Progenitor cell of endocrine pancreas (in vitro differentiated cells): ENCODE measurements at regions not wholly inside any gene's neighbourhood (a gene's known extent, or its start where the extent isn't known, plus 50 kb on each side); places are given as distances from the start of the nearest gene placed in this dataset.

ENCODE experiments used
- DNase-seq: peaks from one replicate; pipeline ENCODE4 v3.0.0; 2021; ENCODE audit warnings: low spot score; ENCODE audit not compliant: unreplicated experiment
- H3K27ac Mint-ChIP-seq: 2 replicates; pipeline ENCODE4 v1.8.0; 2021; ENCODE audit warnings: mild to moderate bottlenecking, moderate library complexity, mixed read lengths
- H3K27me3 Mint-ChIP-seq: 2 replicates; pipeline ENCODE4 v1.8.0; 2021; ENCODE audit warnings: mixed read lengths
- H3K36me3 Mint-ChIP-seq: 2 replicates; pipeline ENCODE4 v1.8.0; 2022; ENCODE audit warnings: mixed read lengths; ENCODE audit not compliant: insufficient read depth
- H3K4me1 Mint-ChIP-seq: 2 replicates; pipeline ENCODE4 v1.8.0; 2021; ENCODE audit warnings: low read depth, mixed read lengths
- H3K4me3 Mint-ChIP-seq: 2 replicates; pipeline ENCODE4 v1.8.0; 2021; ENCODE audit warnings: low read depth, mild to moderate bottlenecking, moderate library complexity, mixed read lengths
- H3K9me3 Mint-ChIP-seq: 2 replicates; pipeline ENCODE4 v1.8.0; 2021; ENCODE audit warnings: low read depth, mixed read lengths
- TF ChIP-seq, protein P1 (sequence below): fragments of 200-600 bp; sonication (generic); IDR thresholded peaks from one replicate; pipeline ENCODE4 v1.5.0; 2021; ENCODE audit warnings: antibody characterized with exemption, mild to moderate bottlenecking; ENCODE audit not compliant: unreplicated experiment

DNA sequence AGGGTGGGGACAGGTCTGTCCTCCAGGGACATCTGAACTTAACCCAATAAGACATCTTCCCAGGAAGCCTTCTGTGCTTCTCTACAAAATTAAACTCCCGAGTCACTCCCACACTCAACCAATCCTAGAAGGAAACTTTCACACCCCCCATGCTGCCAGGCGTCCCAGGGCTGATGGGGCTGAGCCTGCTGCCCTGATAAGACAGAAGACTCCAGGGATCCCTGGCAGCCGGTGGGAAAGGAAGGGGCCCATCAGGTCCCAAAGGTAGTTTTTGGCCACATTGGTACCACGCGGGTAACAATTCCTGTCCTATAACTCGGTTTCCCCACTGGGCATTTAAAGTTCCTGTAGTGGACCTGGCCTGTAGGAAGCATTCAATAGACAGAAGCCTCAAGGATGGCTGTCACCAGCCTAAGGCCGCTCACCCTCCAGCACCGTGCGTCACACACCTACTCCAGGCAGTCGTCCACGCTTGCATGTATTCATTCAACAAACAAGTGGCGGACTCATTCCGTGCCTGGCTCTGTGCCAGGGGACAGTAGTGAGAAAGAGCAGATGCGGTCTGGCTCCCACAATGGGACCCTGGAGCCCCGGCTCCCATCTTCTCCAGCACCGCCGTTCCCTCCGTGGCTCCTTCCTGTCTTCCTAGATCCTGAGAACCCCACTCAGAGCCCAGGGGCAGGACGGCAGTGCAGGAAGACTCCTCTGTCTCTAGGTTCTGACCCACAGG is 465.2 kb downstream of the NPHP4 start:
- no peaks in the 10 kb centered on the region for H3K36me3 Mint-ChIP-seq
- H3K9me3 Mint-ChIP-seq: peaks cover 3% of the 10 kb centered on the region
- no peaks in the 10 kb centered on the region for H3K27me3 Mint-ChIP-seq
- DNase-seq: no peak
- no peak overlapping the region for H3K27ac Mint-ChIP-seq
- H3K4me1 Mint-ChIP-seq: no peaks in the 10 kb centered on the region
- no peak overlapping the region for H3K4me3 Mint-ChIP-seq
- TF ChIP-seq, protein P1, sequence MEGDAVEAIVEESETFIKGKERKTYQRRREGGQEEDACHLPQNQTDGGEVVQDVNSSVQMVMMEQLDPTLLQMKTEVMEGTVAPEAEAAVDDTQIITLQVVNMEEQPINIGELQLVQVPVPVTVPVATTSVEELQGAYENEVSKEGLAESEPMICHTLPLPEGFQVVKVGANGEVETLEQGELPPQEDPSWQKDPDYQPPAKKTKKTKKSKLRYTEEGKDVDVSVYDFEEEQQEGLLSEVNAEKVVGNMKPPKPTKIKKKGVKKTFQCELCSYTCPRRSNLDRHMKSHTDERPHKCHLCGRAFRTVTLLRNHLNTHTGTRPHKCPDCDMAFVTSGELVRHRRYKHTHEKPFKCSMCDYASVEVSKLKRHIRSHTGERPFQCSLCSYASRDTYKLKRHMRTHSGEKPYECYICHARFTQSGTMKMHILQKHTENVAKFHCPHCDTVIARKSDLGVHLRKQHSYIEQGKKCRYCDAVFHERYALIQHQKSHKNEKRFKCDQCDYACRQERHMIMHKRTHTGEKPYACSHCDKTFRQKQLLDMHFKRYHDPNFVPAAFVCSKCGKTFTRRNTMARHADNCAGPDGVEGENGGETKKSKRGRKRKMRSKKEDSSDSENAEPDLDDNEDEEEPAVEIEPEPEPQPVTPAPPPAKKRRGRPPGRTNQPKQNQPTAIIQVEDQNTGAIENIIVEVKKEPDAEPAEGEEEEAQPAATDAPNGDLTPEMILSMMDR: no peak

DNA sequence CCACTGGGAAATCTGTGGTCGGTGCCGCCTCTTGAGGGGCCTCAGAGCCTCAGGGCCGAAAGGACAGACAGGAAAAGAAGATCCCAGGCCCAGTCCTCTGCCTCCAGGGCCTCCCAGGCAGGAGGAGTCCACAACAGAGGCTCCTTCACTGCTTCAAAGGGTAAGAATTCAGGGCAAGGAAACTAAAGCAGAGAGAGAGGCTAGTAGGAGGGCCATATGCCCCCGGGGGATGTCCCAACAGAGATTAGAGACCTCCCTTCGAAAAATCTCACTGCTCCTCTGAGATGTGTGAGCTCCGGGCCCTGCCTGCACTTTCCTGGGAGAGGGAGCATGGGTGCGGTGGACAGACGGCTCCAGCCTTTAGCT is 465.9 kb downstream of the NPHP4 start:
- Mint-ChIP-seq H3K4me3 (no peak overlapping the region), H3K9me3 (peaks cover 3% of the 10 kb centered on the region), H3K36me3 (no peaks in the 10 kb centered on the region), H3K27me3 (no peaks in the 10 kb centered on the region), H3K4me1 (peaks cover 2% of the 10 kb centered on the region), H3K27ac (no peak overlapping the region)
- TF ChIP-seq, protein P1: no peak
- no peak for DNase-seq

DNA sequence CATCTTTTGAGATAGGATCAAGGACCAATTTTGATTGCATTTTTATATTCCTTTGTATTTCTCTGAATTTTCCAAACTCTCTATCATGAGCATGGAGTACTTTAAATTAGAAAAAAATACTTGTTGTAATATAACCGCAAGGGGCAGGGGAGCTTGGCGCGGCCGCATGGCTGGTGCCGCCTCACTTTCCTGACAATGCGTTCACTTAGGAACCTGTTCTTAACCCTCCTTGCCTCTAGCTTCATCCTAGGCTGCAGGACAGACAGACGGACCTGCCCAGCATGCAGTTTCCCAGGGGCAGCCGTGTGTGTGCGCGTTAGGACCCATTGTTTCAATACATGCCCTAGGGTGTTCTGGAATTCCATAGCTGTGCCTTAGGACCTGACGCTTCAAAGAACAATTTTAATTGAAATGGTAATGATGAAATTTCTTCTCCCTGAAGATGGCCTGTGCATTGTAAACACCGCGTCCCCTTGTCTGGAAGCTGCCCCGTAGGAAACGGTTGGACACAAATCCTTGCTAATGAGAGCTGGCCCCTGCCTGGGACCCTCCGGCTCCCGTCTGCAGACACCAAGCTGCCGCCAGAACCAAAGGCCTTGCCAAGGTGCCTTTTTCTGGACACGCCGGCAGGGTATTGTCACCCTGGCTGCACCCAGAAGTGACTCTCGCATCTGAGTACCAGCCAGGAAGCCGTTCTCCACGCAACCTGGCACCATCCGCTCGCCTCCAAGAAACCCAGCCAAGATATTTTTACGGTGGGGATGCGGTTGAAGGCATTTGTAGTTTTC is 466.4 kb downstream of the NPHP4 start:
- H3K27me3 Mint-ChIP-seq: no peaks in the 10 kb centered on the region
- TF ChIP-seq, protein P1: no peak
- DNase-seq: no peak
- no peaks in the 10 kb centered on the region for H3K36me3 Mint-ChIP-seq
- no peak overlapping the region for H3K27ac Mint-ChIP-seq
- peaks cover 2% of the 10 kb centered on the region for H3K4me1 Mint-ChIP-seq
- no peak overlapping the region for H3K4me3 Mint-ChIP-seq
- peaks cover 3% of the 10 kb centered on the region for H3K9me3 Mint-ChIP-seq

DNA sequence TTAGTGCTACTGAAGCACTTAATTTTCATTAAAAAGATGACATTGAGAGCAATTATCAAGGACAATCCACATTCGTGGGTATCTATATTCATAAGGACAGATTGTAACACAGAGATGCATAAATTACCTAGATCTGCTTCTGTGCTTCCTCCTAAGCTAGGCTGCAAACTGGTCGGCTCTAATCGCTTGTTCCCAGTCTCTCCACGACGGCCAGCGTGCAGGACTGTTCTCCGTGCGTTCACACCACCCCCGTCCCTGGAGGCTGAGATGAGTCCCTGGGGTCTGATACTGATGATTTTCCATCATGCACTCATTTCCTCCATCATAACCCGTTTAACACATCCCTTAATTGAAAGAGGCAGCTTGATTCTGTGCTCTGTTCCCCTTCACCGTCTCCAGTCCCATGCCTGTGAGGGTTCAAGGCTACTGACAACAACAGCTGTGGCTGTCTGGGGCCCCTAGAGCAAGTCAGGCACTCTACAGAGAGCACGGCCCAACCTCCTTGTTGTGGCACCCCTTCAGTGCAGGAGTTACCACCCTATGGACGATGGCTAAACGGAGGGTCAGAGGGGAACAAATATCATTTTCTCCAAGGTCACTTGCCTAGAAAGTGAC is 469.6 kb downstream of the NPHP4 start:
- H3K36me3 Mint-ChIP-seq: no peaks in the 10 kb centered on the region
- peaks cover 6% of the 10 kb centered on the region for H3K4me1 Mint-ChIP-seq
- no peak for DNase-seq
- H3K9me3 Mint-ChIP-seq: peaks cover 3% of the 10 kb centered on the region
- no peak overlapping the region for H3K27ac Mint-ChIP-seq
- peaks cover 2% of the 10 kb centered on the region for H3K27me3 Mint-ChIP-seq
- TF ChIP-seq, protein P1: no peak
- H3K4me3 Mint-ChIP-seq: no peak overlapping the region

DNA sequence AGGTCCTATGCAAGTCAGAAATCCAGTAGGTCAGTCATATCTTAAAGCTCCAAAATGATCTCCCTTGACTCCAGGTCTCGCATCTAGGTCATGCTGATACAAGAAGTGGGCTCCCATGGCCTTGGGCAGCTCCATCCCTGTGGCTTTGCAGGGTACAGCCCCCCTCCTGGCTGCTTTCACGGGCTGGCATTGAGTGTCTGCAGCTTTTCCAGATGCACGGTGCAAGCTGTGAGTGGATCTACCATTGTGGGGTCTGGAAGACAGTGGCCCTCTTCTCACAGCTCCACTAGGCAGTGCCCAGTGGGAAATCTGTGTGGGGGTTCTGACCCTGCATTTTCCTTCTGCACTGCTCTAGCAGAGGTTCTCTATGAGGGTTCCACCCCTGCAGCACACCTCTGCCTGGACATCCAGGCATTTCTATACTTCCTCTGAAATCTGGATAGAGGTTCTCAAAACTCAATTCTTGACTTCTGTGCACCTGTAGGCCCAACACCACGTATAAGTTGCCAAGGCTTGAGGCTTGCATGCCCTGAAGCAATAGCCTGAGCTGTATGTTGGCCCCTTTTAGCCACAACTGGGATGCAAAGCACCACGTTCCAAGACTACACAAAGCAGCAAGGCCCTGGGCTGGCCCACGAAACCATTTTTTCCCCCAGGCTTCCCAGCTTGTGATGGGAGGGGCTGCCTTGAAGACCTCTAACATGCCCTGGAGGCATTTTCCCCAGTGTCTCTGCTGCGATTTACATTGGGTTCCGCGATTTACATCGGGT is 472.7 kb downstream of the NPHP4 start:
- H3K27me3 Mint-ChIP-seq: peaks cover 2% of the 10 kb centered on the region
- TF ChIP-seq, protein P1: no peak
- H3K4me3 Mint-ChIP-seq: no peak overlapping the region
- H3K9me3 Mint-ChIP-seq: peaks cover 3% of the 10 kb centered on the region
- peaks cover 10% of the 10 kb centered on the region for H3K4me1 Mint-ChIP-seq
- H3K36me3 Mint-ChIP-seq: no peaks in the 10 kb centered on the region
- H3K27ac Mint-ChIP-seq: no peak overlapping the region
- no peak for DNase-seq
